ENCODE measurements at regions not wholly inside any gene's neighbourhood (a gene's known extent, or its start where the extent isn't known, plus 50 kb on each side); places are given as distances from the start of the nearest gene placed in this dataset.
"Not testable (repeated sequence)": the region's sequence is repeated elsewhere in the genome, so short reads cannot be mapped to it uniquely, and the experiment has no call there.

DNA sequence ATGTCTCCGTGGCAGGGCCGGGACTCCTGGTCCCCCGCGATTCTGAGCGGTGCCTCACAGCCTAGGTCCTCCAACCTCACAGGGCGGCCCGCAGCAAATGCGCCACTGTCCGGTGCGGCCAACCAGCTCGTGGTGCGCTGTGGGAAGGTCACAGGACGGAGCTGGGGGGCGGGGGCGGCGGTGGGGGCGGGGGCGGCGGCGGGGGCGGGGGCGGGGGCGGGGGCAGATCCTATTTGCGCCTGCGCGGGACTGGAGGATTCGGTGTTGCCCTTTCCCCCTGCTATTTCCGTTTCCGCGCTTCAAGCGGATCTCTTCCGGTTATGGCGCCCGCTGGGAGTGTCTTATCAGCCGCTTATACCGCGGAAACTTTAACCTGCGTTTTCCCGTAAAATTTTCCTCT is 106.7 kb upstream of the SNRPN start:
- peak; percentile 77 for DNase-seq

DNA sequence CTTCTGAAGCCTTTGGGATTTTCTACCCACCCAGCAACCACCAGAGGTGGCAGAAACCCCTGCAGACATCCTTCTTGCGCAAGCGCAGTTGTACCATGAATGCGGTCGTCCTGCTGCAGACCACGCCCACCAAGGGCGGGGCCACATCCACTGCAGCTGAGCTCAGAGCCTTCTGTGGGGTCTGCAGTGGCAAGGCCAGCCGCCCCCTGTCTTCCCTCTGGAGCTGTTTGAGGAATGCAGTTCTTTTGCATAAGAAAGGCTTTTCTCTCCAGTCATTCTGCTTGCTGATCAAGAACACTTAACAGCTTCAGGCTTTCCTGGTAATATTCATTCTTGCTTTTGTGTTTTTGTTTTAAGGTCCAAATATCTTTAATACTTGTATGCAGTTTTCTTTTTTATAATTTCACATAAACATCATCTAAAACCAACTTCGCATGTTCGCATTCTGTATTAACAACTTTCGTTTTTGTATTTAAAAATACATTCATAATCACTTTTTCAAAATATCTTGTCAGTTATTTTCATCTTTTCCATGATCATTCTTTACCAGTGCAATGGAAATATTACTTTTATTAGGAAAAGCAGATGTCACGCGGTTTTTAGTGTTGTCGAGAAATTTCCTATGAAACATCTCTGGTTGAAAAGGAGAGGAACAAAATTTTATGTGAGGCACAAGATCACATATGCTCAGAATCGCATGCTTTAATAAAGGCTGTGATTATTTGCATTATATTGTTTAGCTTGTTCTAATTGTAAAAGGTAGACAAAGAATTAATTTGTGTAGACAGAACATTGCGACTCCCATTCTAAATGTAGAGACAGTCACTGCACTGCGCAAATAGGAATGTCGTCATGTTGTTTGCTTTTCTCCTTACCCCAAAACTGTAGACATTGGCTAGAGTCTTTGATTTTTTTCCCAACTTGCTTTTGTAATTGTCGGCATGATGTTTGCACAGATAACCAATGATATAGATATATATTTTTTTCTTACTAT is 98.1 kb upstream of the SNRPN start:
- DNase-seq: peak; percentile 74

- no peak for DNase-seq
Measured at GRCh38 chr15:24857763-24858162, 97.0 kb upstream of the SNRPN start.

GRCh38 chr15:24858183-24858582 is 96.6 kb upstream of the SNRPN start:
- DNase-seq: not testable (repeated sequence)

DNA sequence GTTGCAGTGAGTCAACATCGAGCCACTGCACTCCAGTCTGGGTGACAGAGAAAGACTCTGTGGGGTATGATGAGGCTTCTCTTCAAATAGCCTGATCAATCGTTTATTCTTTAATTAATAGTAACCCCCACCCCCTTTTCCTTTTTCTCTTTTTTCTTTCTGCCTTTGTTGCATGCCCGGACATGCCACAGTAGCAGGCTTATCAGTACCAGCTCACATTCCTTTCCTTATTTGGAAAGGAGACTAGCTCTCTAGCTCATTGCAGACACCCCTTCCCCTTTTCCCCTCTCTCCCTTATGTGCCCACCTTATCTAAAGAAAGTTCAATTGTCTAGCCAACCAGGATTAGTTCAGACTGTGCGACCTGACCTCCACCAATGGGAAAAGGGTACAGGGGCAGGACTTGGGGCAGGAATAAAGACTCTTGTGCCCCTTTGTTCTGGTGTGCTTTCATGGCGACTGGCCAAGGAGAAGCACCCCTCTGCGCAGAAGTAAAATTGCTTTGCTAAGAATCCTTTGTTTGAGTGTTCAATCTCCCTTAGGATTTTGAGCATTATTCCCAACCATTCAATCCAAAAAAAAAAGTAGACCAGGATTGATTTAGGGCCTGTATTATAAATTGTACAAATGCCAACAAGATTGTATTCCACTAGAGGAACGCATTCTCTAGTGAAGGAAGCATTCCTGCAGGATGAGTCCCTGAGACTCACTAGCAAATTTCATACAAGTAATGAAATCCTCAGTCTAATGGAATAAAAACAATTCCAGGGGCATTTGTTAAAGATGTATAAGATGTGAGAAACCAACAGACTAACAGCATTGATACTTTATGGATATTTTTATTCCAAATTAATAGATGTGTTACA is 95.8 kb upstream of the SNRPN start:
- peak; percentile 68 for DNase-seq

DNA sequence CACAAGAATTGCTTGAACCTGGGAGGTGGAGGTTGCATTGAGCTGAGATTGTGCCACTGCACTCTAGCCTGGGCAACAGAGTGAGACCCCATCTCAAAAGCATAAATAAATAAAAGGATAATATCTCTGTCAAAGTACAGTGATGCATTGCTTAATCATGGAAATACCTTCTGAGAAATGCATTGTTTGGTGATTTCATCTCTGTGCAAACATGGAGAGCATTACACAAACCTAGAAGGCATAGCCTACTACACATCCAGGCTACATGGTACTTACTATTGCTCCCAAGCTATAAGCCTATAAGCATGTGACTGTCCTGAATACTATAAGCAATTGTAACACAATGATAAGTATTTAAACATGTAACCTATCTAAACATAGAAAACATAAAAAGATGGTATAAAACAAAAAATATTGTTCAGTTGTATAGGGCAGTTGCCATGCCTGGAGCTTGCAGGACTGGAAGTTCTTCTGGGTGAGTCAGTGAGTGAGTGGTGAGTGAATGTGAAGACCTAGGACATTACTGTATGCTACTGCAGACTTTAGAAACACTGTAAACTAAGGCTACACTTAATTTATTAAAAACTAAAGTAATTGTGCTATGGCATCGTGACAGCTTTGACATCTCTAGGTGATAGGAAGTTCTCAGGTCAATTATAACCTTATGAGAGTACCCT is 93.6 kb upstream of the SNRPN start:
- DNase-seq: no peak

- no peak for DNase-seq
Measured at GRCh38 chr15:24862726-24863521, 91.9 kb upstream of the SNRPN start.

- no peak for DNase-seq
Measured at GRCh38 chr15:24865303-24865702, 89.5 kb upstream of the SNRPN start.

DNA sequence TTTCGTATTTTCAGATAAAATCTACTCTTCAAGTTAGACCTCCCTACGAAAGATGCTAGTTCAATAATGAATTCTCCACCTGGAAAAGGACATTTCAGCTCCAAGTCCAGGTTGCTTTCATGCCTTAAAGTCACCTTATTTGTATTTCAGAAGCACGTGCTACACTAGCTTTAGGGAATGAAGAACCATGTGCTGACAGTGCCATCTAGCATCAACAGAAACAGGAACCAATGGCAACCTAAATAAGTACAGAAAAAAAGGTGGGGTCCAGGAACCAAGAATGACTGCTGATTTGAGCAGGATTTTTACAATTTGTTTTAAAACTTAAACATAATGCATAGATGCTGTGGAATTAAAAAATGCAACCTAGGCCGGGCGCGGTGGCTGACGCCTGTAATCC is 77.6 kb upstream of the SNRPN start:
- DNase-seq: peak; percentile 14

DNA sequence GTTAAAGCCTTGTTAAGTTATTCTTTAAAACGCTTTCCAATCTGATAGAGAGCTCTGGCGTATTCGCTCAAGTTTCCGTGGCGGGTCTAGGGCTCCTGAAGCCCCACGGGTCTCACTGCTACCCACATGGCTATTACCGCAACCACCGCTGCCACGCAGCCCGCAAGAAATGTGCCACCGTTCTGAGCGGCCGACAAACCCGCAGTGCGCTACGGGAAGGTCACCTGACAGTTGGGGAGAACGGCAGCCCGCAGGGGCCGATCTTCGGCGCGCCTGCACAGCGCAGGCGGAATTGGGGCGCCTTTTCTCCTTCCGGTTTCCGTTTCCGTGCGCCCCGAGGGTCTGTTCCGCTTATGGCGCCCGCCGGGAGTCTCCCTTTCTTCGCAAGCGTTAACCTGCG is 76.6 kb upstream of the SNRPN start:
- peak; percentile 54 for DNase-seq

- DNase-seq: no peak
Measured at GRCh38 chr15:24879492-24879891, 75.3 kb upstream of the SNRPN start.

- DNase-seq: no peak
Measured at GRCh38 chr15:24880663-24881062, 74.1 kb upstream of the SNRPN start.

- DNase-seq: no peak
Measured at GRCh38 chr15:24886538-24886937, 68.2 kb upstream of the SNRPN start.

- no peak for DNase-seq
Measured at GRCh38 chr15:24898715-24899272, 56.0 kb upstream of the SNRPN start.

DNA sequence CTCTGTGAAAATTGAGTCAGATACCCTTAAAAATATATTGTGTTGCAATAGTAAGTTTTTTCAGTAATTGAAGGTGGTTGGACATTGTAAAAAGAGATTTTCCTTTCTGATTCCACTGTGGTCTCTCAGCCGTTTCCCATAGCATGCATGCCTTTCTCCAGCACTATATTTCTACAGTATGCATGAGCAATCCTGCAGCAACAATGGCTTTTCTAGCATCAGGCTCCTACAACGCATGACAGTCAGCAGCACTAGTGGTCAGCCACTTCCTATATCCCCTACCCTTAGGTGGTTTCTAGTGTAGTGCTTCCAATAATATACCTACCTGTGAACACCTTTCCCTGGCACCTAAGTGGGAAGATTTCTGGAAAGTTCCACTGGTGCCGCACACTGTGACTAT is 55.4 kb upstream of the SNRPN start:
- no peak for DNase-seq

GRCh38 chr15:24899795-24900194 is 55.0 kb upstream of the SNRPN start:
- DNase-seq: no peak

- no peak for DNase-seq
Measured at GRCh38 chr15:24901409-24901808, 53.4 kb upstream of the SNRPN start.
